HCT116 (cell line): ENCODE measurements at regions not wholly inside any gene's neighbourhood (a gene's known extent, or its start where the extent isn't known, plus 50 kb on each side); places are given as distances from the start of the nearest gene placed in this dataset.

Experiments used
- EZH2 ChIP-seq: fragments of 200-600 bp; sonication (generic); IDR thresholded peaks from 2 replicates; pipeline ENCODE4 v1.6.1; 2017; ENCODE audit warnings: antibody characterized with exemption, mixed run types
- POLR2A ChIP-seq: IDR thresholded peaks from 2 replicates; pipeline ENCODE4 v1.7.0; 2011; ENCODE audit warnings: borderline replicate concordance; ENCODE audit not compliant: insufficient read depth, insufficient read length; ENCODE audit errors: extremely low read depth
- POLR2AphosphoS5 ChIP-seq: IDR thresholded peaks from 2 replicates; pipeline ENCODE4 v1.6.1; 2011; ENCODE audit warnings: mild to moderate bottlenecking, low read depth, low read length, moderate library complexity
- SIN3A ChIP-seq: IDR thresholded peaks from 2 replicates; pipeline ENCODE4 v1.6.1; 2012; ENCODE audit warnings: low read depth
- SRF ChIP-seq: IDR thresholded peaks from 2 replicates; pipeline ENCODE4 v1.6.1; 2012; ENCODE audit warnings: low read depth
- TCF7L2 ChIP-seq: IDR thresholded peaks from 2 replicates; pipeline ENCODE4 v1.7.0; 2011; ENCODE audit warnings: borderline replicate concordance, inconsistent platforms; ENCODE audit not compliant: insufficient read depth, insufficient read length; ENCODE audit errors: extremely low read depth
- YY1 ChIP-seq: IDR thresholded peaks from 2 replicates; pipeline ENCODE4 v1.6.1; 2011; ENCODE audit warnings: low read length, low read depth, moderate library complexity, mild to moderate bottlenecking; ENCODE audit not compliant: insufficient replicate concordance; ENCODE audit errors: extremely low read depth
- ZNF274 ChIP-seq: fragments of 200-500 bp; sonication (Bioruptor generic); IDR thresholded peaks from 2 replicates; pipeline ENCODE4 v1.6.1; 2014; ENCODE audit warnings: mild to moderate bottlenecking, low read depth, low read length, inconsistent platforms
- TF ChIP-seq, protein P1 (sequence below): IDR thresholded peaks from 2 replicates; pipeline ENCODE4 v1.6.1; 2012; ENCODE audit warnings: low read depth
- TF ChIP-seq, protein P2 (sequence below), 3 experiments: fragments of 200-600 bp in 1 of 3; sonication (generic) in 1 of 3; IDR thresholded peaks in 2 of 3; conservative IDR thresholded peaks in 1 of 3; 2 replicates each; pipeline ENCODE4 v1.5.1; 2012 to 2017; ENCODE audit warnings: low read depth in 2 of 3, low read length in 2 of 3, antibody characterized with exemption in 1 of 3, borderline replicate concordance in 1 of 3, control low read depth in 1 of 3, mild to moderate bottlenecking in 1 of 3, mixed read lengths in 1 of 3, mixed run types in 1 of 3, moderate library complexity in 1 of 3; ENCODE audit not compliant: insufficient read depth in 1 of 3
- TF ChIP-seq, protein P3 (sequence below): IDR thresholded peaks from 2 replicates; pipeline ENCODE4 v1.6.1; 2012

DNA sequence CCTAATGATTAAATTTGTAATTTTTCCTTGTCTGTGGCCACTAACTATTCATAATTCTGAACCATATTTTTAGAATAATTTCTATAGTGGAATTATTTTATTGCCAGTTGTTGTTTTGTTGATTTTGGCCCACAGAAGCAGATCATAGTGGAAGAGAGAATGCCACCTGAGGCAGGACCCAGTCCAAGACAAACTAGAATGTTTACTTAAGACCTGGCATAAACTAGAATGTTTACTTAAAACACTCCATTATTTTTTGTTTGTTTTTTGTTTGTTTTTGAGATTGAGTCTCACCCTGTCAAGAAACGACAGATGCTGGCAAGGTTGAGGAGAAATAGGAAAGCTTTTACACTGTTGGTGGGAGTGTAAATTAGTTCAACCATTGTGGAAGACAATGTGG lies 310.2 kb downstream of the MRPL39 start:
- TF ChIP-seq, protein P1, sequence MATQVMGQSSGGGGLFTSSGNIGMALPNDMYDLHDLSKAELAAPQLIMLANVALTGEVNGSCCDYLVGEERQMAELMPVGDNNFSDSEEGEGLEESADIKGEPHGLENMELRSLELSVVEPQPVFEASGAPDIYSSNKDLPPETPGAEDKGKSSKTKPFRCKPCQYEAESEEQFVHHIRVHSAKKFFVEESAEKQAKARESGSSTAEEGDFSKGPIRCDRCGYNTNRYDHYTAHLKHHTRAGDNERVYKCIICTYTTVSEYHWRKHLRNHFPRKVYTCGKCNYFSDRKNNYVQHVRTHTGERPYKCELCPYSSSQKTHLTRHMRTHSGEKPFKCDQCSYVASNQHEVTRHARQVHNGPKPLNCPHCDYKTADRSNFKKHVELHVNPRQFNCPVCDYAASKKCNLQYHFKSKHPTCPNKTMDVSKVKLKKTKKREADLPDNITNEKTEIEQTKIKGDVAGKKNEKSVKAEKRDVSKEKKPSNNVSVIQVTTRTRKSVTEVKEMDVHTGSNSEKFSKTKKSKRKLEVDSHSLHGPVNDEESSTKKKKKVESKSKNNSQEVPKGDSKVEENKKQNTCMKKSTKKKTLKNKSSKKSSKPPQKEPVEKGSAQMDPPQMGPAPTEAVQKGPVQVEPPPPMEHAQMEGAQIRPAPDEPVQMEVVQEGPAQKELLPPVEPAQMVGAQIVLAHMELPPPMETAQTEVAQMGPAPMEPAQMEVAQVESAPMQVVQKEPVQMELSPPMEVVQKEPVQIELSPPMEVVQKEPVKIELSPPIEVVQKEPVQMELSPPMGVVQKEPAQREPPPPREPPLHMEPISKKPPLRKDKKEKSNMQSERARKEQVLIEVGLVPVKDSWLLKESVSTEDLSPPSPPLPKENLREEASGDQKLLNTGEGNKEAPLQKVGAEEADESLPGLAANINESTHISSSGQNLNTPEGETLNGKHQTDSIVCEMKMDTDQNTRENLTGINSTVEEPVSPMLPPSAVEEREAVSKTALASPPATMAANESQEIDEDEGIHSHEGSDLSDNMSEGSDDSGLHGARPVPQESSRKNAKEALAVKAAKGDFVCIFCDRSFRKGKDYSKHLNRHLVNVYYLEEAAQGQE: no peak
- TF ChIP-seq POLR2A: no peak
- TF ChIP-seq, protein P2, sequence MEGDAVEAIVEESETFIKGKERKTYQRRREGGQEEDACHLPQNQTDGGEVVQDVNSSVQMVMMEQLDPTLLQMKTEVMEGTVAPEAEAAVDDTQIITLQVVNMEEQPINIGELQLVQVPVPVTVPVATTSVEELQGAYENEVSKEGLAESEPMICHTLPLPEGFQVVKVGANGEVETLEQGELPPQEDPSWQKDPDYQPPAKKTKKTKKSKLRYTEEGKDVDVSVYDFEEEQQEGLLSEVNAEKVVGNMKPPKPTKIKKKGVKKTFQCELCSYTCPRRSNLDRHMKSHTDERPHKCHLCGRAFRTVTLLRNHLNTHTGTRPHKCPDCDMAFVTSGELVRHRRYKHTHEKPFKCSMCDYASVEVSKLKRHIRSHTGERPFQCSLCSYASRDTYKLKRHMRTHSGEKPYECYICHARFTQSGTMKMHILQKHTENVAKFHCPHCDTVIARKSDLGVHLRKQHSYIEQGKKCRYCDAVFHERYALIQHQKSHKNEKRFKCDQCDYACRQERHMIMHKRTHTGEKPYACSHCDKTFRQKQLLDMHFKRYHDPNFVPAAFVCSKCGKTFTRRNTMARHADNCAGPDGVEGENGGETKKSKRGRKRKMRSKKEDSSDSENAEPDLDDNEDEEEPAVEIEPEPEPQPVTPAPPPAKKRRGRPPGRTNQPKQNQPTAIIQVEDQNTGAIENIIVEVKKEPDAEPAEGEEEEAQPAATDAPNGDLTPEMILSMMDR (IDR thresholded peaks at IDR 0.05 in 2 of 3, conservative IDR thresholded peaks at IDR 0.05 in 1 of 3; ENCODE audit: borderline replicate concordance in 1 of 3, insufficient read depth in 1 of 3, low read depth in 2 of 3, low read length in 2 of 3): no peak
- TF ChIP-seq POLR2AphosphoS5: no peak
- TF ChIP-seq TCF7L2: no peak
- TF ChIP-seq YY1: no peak
- TF ChIP-seq, protein P3, sequence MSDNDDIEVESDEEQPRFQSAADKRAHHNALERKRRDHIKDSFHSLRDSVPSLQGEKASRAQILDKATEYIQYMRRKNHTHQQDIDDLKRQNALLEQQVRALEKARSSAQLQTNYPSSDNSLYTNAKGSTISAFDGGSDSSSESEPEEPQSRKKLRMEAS: no peak
- TF ChIP-seq SIN3A: no peak
- TF ChIP-seq SRF: no peak
- TF ChIP-seq ZNF274: no peak
- TF ChIP-seq EZH2: no peak
